ENCODE measurements at regions not wholly inside any gene's neighbourhood (a gene's known extent, or its start where the extent isn't known, plus 50 kb on each side); places are given as distances from the start of the nearest gene placed in this dataset.

DNA sequence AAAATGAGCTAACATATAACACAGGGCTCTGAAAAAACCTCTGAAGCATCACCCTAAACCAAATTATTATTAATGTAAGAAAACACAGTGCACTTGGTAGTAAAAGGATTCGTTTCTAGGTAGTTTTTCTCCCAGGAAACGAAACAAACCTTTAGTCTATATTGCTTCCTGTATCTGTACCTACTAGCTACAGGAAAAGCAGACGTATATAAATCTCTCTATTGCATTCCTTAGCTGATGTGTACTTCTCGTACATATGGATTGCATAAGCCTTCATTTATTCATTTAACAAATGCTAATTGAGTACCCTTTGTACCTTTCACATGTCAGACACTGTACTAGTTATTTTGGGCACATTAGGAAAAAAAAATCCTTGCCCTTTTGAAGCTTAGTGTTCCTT, 85.0 kb upstream of the RASA1 start:
- TF ChIP-seq, protein P1, sequence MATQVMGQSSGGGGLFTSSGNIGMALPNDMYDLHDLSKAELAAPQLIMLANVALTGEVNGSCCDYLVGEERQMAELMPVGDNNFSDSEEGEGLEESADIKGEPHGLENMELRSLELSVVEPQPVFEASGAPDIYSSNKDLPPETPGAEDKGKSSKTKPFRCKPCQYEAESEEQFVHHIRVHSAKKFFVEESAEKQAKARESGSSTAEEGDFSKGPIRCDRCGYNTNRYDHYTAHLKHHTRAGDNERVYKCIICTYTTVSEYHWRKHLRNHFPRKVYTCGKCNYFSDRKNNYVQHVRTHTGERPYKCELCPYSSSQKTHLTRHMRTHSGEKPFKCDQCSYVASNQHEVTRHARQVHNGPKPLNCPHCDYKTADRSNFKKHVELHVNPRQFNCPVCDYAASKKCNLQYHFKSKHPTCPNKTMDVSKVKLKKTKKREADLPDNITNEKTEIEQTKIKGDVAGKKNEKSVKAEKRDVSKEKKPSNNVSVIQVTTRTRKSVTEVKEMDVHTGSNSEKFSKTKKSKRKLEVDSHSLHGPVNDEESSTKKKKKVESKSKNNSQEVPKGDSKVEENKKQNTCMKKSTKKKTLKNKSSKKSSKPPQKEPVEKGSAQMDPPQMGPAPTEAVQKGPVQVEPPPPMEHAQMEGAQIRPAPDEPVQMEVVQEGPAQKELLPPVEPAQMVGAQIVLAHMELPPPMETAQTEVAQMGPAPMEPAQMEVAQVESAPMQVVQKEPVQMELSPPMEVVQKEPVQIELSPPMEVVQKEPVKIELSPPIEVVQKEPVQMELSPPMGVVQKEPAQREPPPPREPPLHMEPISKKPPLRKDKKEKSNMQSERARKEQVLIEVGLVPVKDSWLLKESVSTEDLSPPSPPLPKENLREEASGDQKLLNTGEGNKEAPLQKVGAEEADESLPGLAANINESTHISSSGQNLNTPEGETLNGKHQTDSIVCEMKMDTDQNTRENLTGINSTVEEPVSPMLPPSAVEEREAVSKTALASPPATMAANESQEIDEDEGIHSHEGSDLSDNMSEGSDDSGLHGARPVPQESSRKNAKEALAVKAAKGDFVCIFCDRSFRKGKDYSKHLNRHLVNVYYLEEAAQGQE (IDR thresholded peaks at IDR 0.05; ENCODE audit: borderline replicate concordance) = no peak
- TF ChIP-seq, protein P2, sequence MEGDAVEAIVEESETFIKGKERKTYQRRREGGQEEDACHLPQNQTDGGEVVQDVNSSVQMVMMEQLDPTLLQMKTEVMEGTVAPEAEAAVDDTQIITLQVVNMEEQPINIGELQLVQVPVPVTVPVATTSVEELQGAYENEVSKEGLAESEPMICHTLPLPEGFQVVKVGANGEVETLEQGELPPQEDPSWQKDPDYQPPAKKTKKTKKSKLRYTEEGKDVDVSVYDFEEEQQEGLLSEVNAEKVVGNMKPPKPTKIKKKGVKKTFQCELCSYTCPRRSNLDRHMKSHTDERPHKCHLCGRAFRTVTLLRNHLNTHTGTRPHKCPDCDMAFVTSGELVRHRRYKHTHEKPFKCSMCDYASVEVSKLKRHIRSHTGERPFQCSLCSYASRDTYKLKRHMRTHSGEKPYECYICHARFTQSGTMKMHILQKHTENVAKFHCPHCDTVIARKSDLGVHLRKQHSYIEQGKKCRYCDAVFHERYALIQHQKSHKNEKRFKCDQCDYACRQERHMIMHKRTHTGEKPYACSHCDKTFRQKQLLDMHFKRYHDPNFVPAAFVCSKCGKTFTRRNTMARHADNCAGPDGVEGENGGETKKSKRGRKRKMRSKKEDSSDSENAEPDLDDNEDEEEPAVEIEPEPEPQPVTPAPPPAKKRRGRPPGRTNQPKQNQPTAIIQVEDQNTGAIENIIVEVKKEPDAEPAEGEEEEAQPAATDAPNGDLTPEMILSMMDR (IDR thresholded peaks at IDR 0.05; ENCODE audit: poor library complexity, severe bottlenecking) = no peak
- TF ChIP-seq EP300 (conservative IDR thresholded peaks at IDR 0.05; ENCODE audit: poor library complexity, severe bottlenecking) (no peak), POLR2AphosphoS5 (IDR thresholded peaks at IDR 0.05) (no peak), RAD21 (conservative IDR thresholded peaks at IDR 0.05) (no peak), SMC3 (conservative IDR thresholded peaks at IDR 0.05; ENCODE audit: poor library complexity) (no peak)

Measured in neural cell (in vitro differentiated cells).